Panc1 (cell line): ENCODE measurements at regions not wholly inside any gene's neighbourhood (a gene's known extent, or its start where the extent isn't known, plus 50 kb on each side); places are given as distances from the start of the nearest gene placed in this dataset.

ENCODE experiments used
- CTCF ChIP-seq: fragments of 450-650 bp; IDR thresholded peaks from 2 replicates; pipeline ENCODE4 v1.5.1; 2017; ENCODE audit warnings: mild to moderate bottlenecking
- POLR2AphosphoS5 ChIP-seq: IDR thresholded peaks from 2 replicates; pipeline ENCODE4 v1.6.1; 2012; ENCODE audit warnings: mild to moderate bottlenecking, low read depth, low read length, moderate library complexity
- REST ChIP-seq, 2 experiments: IDR thresholded peaks; 2 replicates each; pipeline ENCODE4 v1.6.1; 2011 to 2012; ENCODE audit warnings: low read depth in 2 of 2, control low read depth in 1 of 2, low read length in 1 of 2, mild to moderate bottlenecking in 1 of 2, moderate library complexity in 1 of 2; ENCODE audit not compliant: insufficient read depth in 1 of 2

- TF ChIP-seq CTCF (no peak), REST (IDR thresholded peaks at IDR 0.05; ENCODE audit: insufficient read depth in 1 of 2, low read depth in 2 of 2, low read length in 1 of 2) (no peak), POLR2AphosphoS5 (no peak)
Measured at GRCh38 chr4:24364852-24365251, 219.5 kb downstream of the DHX15 start.
